Tibial artery (tissue), 4 donors: ENCODE measurements at regions not wholly inside any gene's neighbourhood (a gene's known extent, or its start where the extent isn't known, plus 50 kb on each side); places are given as distances from the start of the nearest gene placed in this dataset.

Source experiments
- DNase-seq, 2 donors: peaks; one replicate each; pipeline ENCODE4 v3.0.0-alpha.2; 2019
- H3K27ac ChIP-seq, 2 donors: fragments of 200-600 bp; sonication (generic) in 1 of 2; 1 replicate in 1 of 2; 2 replicates in 1 of 2; pipeline ENCODE4 v1.5.1; 2018 to 2019; ENCODE audit warnings: mild to moderate bottlenecking in 1 of 2
- H3K27me3 ChIP-seq, 2 donors: fragments of 200-600 bp; sonication (generic) in 1 of 2; one replicate each; pipeline versions ENCODE4 v1.5.1 to v1.6.0; 2016 to 2019
- H3K36me3 ChIP-seq, 3 donors: fragments of 200-600 bp; sonication (generic) in 2 of 3; one replicate each; pipeline ENCODE4 v1.5.1; 2016 to 2019; ENCODE audit warnings: mild to moderate bottlenecking in 2 of 3
- H3K4me1 ChIP-seq, 4 donors: fragments of 200-600 bp; sonication (generic) in 2 of 4; 1 replicate in 3 of 4; 2 replicates in 1 of 4; pipeline ENCODE4 v1.5.1; 2016 to 2019
- H3K4me3 ChIP-seq, 2 donors: fragments of 200-600 bp; sonication (generic) in 1 of 2; 1 replicate in 1 of 2; 2 replicates in 1 of 2; pipeline ENCODE4 v1.5.1; 2018 to 2019; ENCODE audit warnings: mild to moderate bottlenecking in 2 of 2
- H3K9me3 ChIP-seq, 3 donors: fragments of 200-600 bp; sonication (generic) in 1 of 3; one replicate each; pipeline ENCODE4 v1.5.1; 2016 to 2019
- intact Hi-C: fragments of 100-400 bp; cut with DNase I; formaldehyde crosslinking; loops from one replicate; pipeline ENCODE4 v1.15.0; 2023; ENCODE audit warnings: low total_unique reads
- TF ChIP-seq, protein P1 (sequence below), 2 experiments: fragments of 200-600 bp in 1 of 2; fragments of 450-650 bp in 1 of 2; IDR thresholded peaks; one replicate each; pipeline ENCODE4 v1.5.1; 2017 to 2019; ENCODE audit warnings: antibody characterized with exemption in 2 of 2, mild to moderate bottlenecking in 1 of 2, moderate library complexity in 1 of 2

DNA sequence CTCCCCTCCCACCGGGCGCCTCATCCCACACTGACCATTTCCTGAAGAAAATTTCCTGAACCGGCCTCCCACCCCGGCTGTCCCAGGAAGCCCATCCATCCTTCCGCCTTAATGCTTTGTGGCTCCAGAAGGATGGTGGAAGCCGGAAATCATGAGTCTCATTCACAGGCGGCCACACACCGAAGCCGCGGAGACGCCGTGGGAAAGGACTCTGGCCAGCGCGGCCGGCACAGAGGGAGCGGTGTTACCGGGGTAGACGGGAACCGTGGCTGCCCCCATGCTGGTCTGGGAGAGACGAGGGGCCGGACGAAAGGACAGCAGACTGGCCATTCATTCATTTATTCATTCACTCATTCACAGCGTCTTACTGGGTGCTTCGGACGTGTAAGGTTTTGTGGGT, 326.8 kb downstream of the SEC14L1 start:
- Histone ChIP-seq H3K36me3 (peaks cover 0 to 10% (median 0%) of the 10 kb centered on the region in 3 donors), H3K27ac (no peak overlapping the region), H3K27me3 (no peaks in the 10 kb centered on the region), H3K9me3 (no peaks in the 10 kb centered on the region), H3K4me3 (no peak overlapping the region), H3K4me1 (peaks cover 6 to 50% (median 35%) of the 10 kb centered on the region in 4 donors)
- TF ChIP-seq, protein P1, sequence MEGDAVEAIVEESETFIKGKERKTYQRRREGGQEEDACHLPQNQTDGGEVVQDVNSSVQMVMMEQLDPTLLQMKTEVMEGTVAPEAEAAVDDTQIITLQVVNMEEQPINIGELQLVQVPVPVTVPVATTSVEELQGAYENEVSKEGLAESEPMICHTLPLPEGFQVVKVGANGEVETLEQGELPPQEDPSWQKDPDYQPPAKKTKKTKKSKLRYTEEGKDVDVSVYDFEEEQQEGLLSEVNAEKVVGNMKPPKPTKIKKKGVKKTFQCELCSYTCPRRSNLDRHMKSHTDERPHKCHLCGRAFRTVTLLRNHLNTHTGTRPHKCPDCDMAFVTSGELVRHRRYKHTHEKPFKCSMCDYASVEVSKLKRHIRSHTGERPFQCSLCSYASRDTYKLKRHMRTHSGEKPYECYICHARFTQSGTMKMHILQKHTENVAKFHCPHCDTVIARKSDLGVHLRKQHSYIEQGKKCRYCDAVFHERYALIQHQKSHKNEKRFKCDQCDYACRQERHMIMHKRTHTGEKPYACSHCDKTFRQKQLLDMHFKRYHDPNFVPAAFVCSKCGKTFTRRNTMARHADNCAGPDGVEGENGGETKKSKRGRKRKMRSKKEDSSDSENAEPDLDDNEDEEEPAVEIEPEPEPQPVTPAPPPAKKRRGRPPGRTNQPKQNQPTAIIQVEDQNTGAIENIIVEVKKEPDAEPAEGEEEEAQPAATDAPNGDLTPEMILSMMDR (IDR thresholded peaks at IDR 0.05) = no peak
- intact Hi-C loops = no loop called here
- no peak for DNase-seq

DNA sequence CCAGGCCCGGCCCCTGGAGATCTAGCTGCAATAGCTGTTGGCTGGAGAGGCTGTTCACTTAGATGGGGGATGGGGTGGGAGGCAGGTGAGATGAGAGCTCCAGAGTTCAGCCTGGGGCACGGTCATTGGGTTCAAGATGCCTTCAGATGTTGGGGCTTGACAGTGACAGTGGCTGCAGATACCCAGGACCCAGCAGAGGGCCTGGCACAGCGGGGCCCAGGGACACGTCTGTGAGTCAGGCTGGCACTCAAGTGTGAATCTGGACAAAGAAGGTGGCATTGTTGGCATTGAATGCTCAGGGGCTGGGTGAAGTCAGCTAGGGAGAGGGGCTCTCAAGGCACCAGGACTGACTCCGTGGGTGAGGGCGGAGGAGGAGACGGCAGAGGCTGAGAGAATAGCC, 328.1 kb downstream of the SEC14L1 start:
- H3K4me1 ChIP-seq = peaks cover 6 to 60% (median 45%) of the 10 kb centered on the region in 4 donors
- intact Hi-C loops = no loop called here
- H3K9me3 ChIP-seq = no peaks in the 10 kb centered on the region
- no peak for DNase-seq
- H3K4me3 ChIP-seq = no peak overlapping the region
- H3K27me3 ChIP-seq = no peaks in the 10 kb centered on the region
- peaks cover 0 to 10% (median 0%) of the 10 kb centered on the region in 3 donors for H3K36me3 ChIP-seq
- H3K27ac ChIP-seq = no peak overlapping the region
- TF ChIP-seq, protein P1 (IDR thresholded peaks at IDR 0.05) = no peak

DNA sequence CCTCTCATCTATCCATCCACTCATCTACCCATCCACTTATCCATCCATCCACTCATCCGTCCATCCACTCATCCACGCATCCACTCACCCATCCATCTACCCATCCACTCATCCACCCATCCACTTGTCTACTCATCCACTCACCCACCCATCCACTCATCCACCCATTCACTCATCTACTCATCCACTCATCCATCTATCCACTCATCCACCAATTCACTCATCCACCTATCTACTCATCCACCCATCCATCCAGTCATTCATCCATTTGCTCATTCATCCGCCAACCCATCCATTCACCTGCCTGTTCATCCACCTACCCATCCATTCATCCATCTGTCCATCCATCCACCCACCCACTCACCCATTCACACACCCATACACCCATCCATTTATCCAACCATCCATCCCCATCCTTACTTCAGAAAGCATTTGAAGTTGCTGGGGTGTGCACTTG, 329.6 kb downstream of the SEC14L1 start:
- Histone ChIP-seq H3K36me3 (peaks cover 0 to 10% (median 0%) of the 10 kb centered on the region in 3 donors), H3K4me3 (no peak overlapping the region), H3K27me3 (no peaks in the 10 kb centered on the region), H3K4me1 (peaks cover 6 to 69% (median 52%) of the 10 kb centered on the region in 4 donors), H3K9me3 (no peaks in the 10 kb centered on the region), H3K27ac (no peak overlapping the region)
- intact Hi-C loops = no loop called here
- no peak for DNase-seq
- TF ChIP-seq, protein P1 (IDR thresholded peaks at IDR 0.05) = no peak

DNA sequence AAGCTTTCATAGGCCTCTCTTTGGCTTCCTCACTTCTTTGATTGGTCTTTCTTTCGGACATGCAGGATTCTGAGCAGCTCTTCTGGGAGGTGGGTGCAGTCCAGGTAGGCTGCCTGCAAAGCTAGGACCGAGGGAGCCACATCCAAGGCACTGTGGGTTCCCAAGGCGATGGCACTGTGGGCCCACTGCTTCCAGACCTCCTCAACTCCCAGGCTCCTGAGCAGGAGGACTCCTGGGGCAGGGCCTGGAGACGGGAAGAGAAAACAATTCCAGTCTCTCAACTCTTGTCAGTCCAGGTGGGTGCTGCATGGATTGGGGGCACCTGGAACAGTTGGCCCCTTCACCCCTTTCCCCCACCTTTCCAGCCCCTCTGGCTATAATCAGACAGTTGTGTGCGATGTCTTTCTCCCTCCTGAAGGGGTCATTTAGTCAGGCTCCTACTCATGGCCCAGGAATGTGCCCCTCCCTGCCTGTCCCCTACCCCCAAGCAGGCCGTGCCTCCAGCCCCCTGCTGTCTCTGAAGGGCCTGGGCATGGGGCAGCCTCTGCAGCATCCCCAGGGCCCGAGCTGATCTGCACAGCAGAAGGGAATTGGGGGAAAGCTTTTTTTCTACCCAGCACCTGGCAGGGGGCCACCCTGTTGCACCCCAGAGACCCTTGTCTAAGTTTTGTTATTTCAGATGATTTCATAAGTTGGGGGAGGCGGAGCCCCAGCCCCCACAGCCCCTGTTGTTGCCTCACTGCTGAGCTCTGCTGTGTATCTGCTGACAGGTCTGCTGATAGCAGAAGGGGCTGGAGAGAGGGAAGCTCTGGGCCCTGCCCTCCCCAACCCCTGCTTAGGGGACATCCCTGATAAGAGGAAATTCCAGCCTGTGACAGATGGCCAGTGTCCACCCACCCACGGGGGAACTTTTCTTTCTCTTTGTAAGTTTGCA, 330.3 kb downstream of the SEC14L1 start:
- Histone ChIP-seq H3K4me3 (no peak overlapping the region), H3K4me1 (peaks cover 6 to 69% (median 56%) of the 10 kb centered on the region in 4 donors), H3K9me3 (no peaks in the 10 kb centered on the region), H3K27ac (peak overlapping the region; percentile 10 to 32), H3K36me3 (peaks cover 0 to 10% (median 0%) of the 10 kb centered on the region in 3 donors), H3K27me3 (no peaks in the 10 kb centered on the region)
- DNase-seq = no peak
- TF ChIP-seq, protein P1 (IDR thresholded peaks at IDR 0.05) = no peak
- intact Hi-C loops = no loop called here

DNA sequence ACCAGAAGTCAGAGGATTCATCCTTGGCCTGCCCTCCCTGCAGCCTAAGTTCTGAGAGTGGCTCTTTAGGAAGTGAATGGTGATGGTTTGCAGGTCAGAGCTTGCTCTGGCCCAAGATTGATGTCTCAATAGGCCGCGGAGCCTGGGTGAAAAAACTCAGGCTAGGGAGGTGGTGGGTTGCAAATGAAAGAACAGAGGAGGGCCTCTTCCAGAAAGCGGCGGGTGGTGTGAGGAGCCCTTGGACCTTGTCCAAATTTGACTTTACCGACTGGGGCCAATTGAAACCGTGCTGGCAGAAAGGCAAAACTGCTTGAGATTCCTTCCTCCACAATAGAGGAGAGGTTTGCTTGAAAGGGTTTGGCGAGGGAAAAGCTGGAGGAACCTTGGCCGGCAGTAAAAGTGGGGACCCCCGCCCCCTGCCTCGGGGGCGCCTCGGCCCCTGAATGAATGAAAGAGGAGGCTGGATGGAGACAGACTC, 331.3 kb downstream of the SEC14L1 start:
- Histone ChIP-seq H3K27me3 (no peaks in the 10 kb centered on the region), H3K4me3 (no peak overlapping the region), H3K27ac (peak overlapping the region; percentile 32 to 54), H3K36me3 (peaks cover 0 to 10% (median 0%) of the 10 kb centered on the region in 3 donors), H3K4me1 (peaks cover 6 to 72% (median 59%) of the 10 kb centered on the region in 4 donors), H3K9me3 (no peaks in the 10 kb centered on the region)
- DNase-seq = no peak
- TF ChIP-seq, protein P1 (IDR thresholded peaks at IDR 0.05) = no peak
- intact Hi-C loops = no loop called here
